Prostate gland (tissue), 2 donors: ENCODE measurements at regions not wholly inside any gene's neighbourhood (a gene's known extent, or its start where the extent isn't known, plus 50 kb on each side); places are given as distances from the start of the nearest gene placed in this dataset.

ENCODE experiments used
- DNase-seq: peaks from one replicate; pipeline ENCODE4 v3.0.0-alpha.2; 2019; ENCODE audit warnings: low spot score
- H3K27ac ChIP-seq, 2 donors: fragments of 200-600 bp; sonication (generic); 2 replicates each; pipeline ENCODE4 v1.5.1; 2017 to 2019
- H3K27me3 ChIP-seq: fragments of 200-600 bp; sonication (generic); replicated peaks from 2 replicates; pipeline ENCODE4 v1.5.1; 2019; ENCODE audit not compliant: insufficient read depth
- H3K36me3 ChIP-seq, 2 donors: fragments of 200-600 bp; sonication (generic); 1 replicate in 1 of 2; 2 replicates in 1 of 2; pipeline versions ENCODE4 v1.5.1 to v1.8.1; 2017 to 2019
- H3K4me1 ChIP-seq: fragments of 200-600 bp; sonication (generic); replicated peaks from 2 replicates; pipeline ENCODE4 v1.5.1; 2019
- H3K4me3 ChIP-seq, 2 donors: fragments of 200-600 bp; sonication (generic); 2 replicates each; pipeline ENCODE4 v1.5.1; 2017 to 2019
- H3K9me3 ChIP-seq: fragments of 200-600 bp; sonication (generic); 2 replicates; pipeline ENCODE4 v1.5.1; 2017
- CTCF ChIP-seq, 4 experiments: fragments of 200-600 bp in 2 of 4; fragments of 450-650 bp in 2 of 4; sonication (generic) in 2 of 4; IDR thresholded peaks; 1 replicate in 3 of 4; 2 replicates in 1 of 4; pipeline ENCODE4 v1.5.1; 2016 to 2019; ENCODE audit warnings: antibody characterized with exemption in 4 of 4, mild to moderate bottlenecking in 2 of 4, moderate library complexity in 2 of 4
- POLR2A ChIP-seq: fragments of 450-650 bp; IDR thresholded peaks from one replicate; pipeline ENCODE4 v1.6.1; 2016; ENCODE audit warnings: antibody characterized with exemption, mild to moderate bottlenecking
- POLR2AphosphoS5 ChIP-seq: sonication (generic); formaldehyde crosslinking; IDR thresholded peaks from one replicate; pipeline ENCODE4 v1.6.1; 2017; ENCODE audit warnings: antibody characterized with exemption
- WGBS: methylation state at CpG from one replicate; pipeline ENCODE4 v1.1.5; 2018; 5-methylcytosine and 5-hydroxymethylcytosine counted together
- intact Hi-C: fragments of 100-400 bp; cut with DNase I; formaldehyde crosslinking; loops from one replicate; pipeline ENCODE4 v1.14.2; 2022

- intact Hi-C loops, result no loop called here
- 92% methylated on average over 2 of the region's 2 CpGs for WGBS
- no peaks in the 10 kb centered on the region for H3K36me3 ChIP-seq
Observed at GRCh38 chr1:172863031-172863430, 187.7 kb downstream of the TNFSF18 start.

GRCh38 chr1:172867216-172867818, 183.4 kb downstream of the TNFSF18 start:
- no peak for DNase-seq
- intact Hi-C loops, result no loop called here
- Histone ChIP-seq H3K9me3 (no peaks in the 10 kb centered on the region), H3K4me1 (no peaks in the 10 kb centered on the region), H3K27me3 (no peaks in the 10 kb centered on the region), H3K36me3 (no peaks in the 10 kb centered on the region), H3K27ac (no peak overlapping the region), H3K4me3 (no peak overlapping the region)
- no peak for TF ChIP-seq POLR2AphosphoS5
- no peak for TF ChIP-seq POLR2A
- no peak for TF ChIP-seq CTCF (IDR thresholded peaks at IDR 0.05)
- WGBS, result 85% methylated on average over 2 of the region's 2 CpGs

More at GRCh38 chr1:172863031-172863430, 187.7 kb downstream of the TNFSF18 start:
- Histone ChIP-seq H3K4me3 (no peak overlapping the region), H3K4me1 (no peaks in the 10 kb centered on the region), H3K27ac (no peak overlapping the region), H3K27me3 (no peaks in the 10 kb centered on the region), H3K9me3 (no peaks in the 10 kb centered on the region)
- no peak for TF ChIP-seq POLR2A
- TF ChIP-seq CTCF (IDR thresholded peaks at IDR 0.05), result no peak
- TF ChIP-seq POLR2AphosphoS5, result no peak
- DNase-seq, result no peak

- H3K36me3 ChIP-seq, result no peaks in the 10 kb centered on the region
- H3K4me1 ChIP-seq, result no peaks in the 10 kb centered on the region
- no peak for DNase-seq
- no peaks in the 10 kb centered on the region for H3K9me3 ChIP-seq
- no peak for TF ChIP-seq POLR2A
- TF ChIP-seq POLR2AphosphoS5, result no peak
- TF ChIP-seq CTCF (IDR thresholded peaks at IDR 0.05), result no peak
- H3K27ac ChIP-seq, result no peak overlapping the region
- intact Hi-C loops, result no loop called here
- no peaks in the 10 kb centered on the region for H3K27me3 ChIP-seq
- no peak overlapping the region for H3K4me3 ChIP-seq
Observed at GRCh38 chr1:172870901-172871606, 179.7 kb downstream of the TNFSF18 start.

- no peaks in the 10 kb centered on the region for H3K27me3 ChIP-seq
- 29% methylated on average over 1 of the region's 1 CpG for WGBS
- intact Hi-C loops, result no loop called here
- H3K9me3 ChIP-seq, result no peaks in the 10 kb centered on the region
- no peak overlapping the region for H3K4me3 ChIP-seq
- H3K4me1 ChIP-seq, result no peaks in the 10 kb centered on the region
- TF ChIP-seq POLR2A, result no peak
- no peak for TF ChIP-seq POLR2AphosphoS5
- TF ChIP-seq CTCF (IDR thresholded peaks at IDR 0.05), result no peak
- no peak overlapping the region for H3K27ac ChIP-seq
- no peak for DNase-seq
- no peaks in the 10 kb centered on the region for H3K36me3 ChIP-seq
Observed at GRCh38 chr1:172874950-172875349, 175.8 kb downstream of the TNFSF18 start.

- no peak for TF ChIP-seq CTCF (IDR thresholded peaks at IDR 0.05)
- no peak for TF ChIP-seq POLR2A
- TF ChIP-seq POLR2AphosphoS5, result no peak
- Histone ChIP-seq H3K4me3 (no peak overlapping the region), H3K4me1 (no peaks in the 10 kb centered on the region), H3K36me3 (no peaks in the 10 kb centered on the region), H3K9me3 (no peaks in the 10 kb centered on the region), H3K27me3 (no peaks in the 10 kb centered on the region), H3K27ac (no peak overlapping the region)
- intact Hi-C loops, result no loop called here
- DNase-seq, result no peak
Observed at GRCh38 chr1:172875892-172876291, 174.8 kb downstream of the TNFSF18 start.
